Jurkat, Clone E6-1 (cell line): ENCODE measurements at regions not wholly inside any gene's neighbourhood (a gene's known extent, or its start where the extent isn't known, plus 50 kb on each side); places are given as distances from the start of the nearest gene placed in this dataset.

Experiments used
- DNase-seq: peaks from one replicate; pipeline ENCODE4 v3.0.0-alpha.2; 2011; ENCODE audit warnings: low read depth, low spot score
- H3K4me3 ChIP-seq: 2 replicates; pipeline ENCODE4 v1.5.1; 2011; ENCODE audit warnings: mild to moderate bottlenecking, low read length, control low read depth, moderate library complexity

DNA sequence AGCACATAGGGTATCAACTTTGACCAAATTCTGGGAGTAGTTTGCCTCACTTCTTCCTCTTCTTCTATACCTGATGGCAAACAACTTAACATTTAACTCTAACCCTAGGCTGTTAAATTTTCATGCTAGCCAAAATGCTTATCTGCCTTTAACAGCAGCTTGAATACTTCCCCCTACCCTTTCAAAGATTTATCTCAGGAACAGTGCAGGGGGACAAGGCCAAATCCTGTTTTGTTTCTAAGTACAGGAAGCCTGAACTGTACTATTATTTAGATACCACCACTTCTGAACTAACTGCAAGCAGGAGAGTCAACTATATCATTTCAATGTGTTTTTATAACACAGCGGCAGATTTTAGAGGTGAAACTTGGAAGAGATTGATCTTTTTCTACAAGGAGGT is 104.0 kb upstream of the CNTN6 start:
- DNase-seq, result no peak
- no peak overlapping the region for H3K4me3 ChIP-seq

DNA sequence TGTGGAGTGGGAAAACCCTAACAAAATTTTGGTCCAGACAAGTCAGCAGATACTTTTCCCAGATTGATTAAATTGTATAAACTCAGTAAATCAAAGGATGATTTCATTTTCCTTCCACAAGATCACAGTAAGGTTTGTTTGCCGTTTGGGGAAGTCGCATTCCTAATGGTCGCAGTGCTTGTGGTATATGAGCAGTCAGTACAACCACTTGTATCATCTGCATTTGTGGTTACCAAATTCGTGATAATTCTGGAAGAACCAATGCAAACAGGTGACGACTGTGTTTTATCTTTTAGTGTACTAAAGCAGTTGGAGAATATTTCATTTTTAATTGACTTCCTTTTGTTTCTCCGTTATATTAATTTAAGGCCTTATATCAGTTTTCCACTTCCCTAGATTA is 100.0 kb upstream of the CNTN6 start:
- no peak for DNase-seq

DNA sequence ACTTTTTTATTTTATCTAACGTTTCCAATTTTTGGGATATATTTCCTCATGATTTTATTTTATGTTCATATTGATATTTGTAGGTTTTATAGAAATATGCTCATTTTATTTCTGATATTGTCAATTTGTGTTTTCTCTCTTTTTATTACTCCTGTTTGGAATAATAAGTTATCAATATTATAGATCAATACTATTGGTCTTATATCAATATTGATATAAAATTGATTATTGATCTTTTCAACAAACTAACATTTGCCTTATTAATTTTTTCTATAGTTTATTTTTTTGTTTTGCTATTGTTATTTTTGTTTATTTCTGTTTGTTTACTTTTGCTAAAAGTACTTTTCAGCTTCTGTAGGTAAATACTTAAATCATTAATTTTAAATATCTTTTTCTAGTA is 90.8 kb upstream of the CNTN6 start:
- no peak overlapping the region for H3K4me3 ChIP-seq
- no peak for DNase-seq

More for the DNA sequence above, 100.0 kb upstream of the CNTN6 start:
- no peak overlapping the region for H3K4me3 ChIP-seq

DNA sequence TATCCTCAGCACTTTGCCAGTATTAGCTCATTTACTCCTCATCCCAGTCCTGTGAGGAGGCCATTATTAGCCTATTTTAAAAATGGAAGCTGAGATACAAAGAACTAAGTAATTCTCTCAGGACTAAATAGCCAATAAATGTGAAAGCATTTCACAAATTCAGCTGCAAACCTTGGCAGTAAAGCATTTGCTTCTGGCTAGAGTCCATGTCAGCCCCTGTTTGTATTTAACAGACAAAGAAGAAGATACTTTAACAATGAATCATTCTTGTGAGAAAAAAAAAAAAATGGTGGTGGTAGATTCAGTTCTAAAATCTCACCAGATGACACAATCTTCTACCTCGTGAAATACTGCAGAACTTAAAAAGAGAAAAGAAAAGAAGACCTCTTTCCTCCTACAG is 85.0 kb upstream of the CNTN6 start:
- DNase-seq, result no peak

DNA sequence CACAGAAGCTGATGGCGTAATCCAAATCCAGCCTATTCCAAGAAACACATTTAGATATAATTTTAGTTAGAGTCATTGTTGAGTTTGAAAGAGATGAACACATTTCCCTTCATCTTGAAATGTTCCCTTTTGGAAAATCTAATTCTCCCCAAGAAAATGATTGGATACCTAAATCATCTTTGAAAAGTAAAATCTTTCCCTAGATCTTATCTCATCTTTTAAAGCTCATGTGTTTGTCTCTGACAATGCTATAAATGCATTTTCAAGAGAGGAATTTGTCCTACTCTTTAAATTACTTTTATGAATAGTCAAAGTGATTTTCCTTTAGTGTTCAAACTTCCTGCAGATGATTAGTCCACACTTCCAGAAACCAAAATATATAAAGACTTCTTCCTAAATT is 82.6 kb upstream of the CNTN6 start:
- H3K4me3 ChIP-seq, result no peak overlapping the region

More for the DNA sequence above, 85.0 kb upstream of the CNTN6 start:
- H3K4me3 ChIP-seq, result no peak overlapping the region

DNA sequence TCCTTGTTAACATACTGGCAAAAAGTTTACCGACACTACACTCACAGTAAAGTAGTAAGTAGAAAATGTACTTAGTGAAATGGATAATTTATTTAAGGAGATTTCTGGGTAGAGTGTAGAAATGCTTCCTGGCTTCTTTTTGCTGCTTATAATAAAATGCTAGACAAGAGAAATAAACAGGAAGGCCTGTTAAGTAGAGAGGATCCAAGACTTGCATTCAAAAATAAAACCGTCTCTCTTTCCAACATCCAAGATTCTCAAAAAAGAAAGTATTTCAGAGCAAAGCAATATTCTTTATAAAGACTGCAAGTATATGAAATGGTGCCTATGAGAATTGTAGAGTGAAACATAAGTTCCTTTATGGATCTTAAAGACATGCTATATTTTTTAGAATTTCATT is 77.0 kb upstream of the CNTN6 start:
- H3K4me3 ChIP-seq, result no peak overlapping the region
- DNase-seq, result no peak

More for the DNA sequence above, 82.6 kb upstream of the CNTN6 start:
- no peak for DNase-seq

DNA sequence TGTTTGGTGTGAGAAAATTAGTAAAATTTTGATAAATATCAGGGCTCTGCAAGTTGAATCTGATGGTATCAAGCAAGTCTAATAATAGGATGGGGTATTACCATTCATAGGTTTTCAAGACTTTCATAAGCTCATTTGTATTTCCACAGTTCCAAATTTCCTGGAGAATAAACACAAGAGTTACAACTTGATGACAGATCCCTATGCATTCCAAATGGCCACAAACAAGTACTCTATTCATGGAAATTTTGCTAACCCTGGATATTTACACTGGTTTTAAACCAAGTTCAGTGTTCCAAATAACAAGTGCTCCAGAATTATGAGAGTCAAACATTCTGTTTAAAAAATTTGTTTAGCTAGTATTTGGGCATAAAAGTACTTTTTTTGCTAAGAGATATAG is 75.0 kb upstream of the CNTN6 start:
- H3K4me3 ChIP-seq, result no peak overlapping the region
- DNase-seq, result no peak

DNA sequence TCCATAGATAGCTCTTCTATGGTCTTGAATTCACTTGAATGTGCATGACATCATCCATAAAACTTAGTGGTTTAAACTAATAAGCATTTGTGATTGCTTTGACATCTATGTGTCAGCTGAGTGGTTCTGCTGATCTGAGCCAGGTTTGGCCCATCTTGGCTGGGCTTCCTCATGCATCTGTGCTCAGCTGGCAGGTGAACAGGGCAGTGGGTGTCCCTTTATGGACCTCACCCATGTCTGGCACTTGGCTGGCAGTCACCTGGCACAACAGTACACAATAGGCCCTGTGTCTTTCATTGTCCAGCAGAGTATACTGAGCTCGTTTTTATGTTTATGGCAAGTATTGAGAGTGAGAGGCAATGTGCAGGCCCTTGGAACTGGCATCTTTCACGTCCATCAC is 73.7 kb upstream of the CNTN6 start:
- no peak overlapping the region for H3K4me3 ChIP-seq
- DNase-seq, result no peak

DNA sequence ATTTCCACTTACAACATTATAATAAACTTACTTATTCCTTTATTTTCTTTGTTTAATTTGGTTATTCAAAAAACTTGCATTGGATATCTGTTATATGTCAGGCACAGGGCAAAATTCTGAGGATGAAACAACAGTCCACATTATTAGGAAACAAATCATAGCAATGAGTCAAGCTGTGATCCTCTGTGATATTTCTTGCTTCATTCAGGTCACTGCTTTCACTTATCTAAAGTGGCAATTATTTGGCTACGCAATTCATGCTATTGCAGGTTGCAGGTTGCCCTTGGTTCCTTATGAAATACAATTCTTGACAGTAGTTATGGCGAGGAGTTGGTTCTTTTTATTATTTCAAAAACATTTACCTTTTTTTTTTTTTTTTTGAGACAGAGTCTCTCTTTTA is 66.4 kb upstream of the CNTN6 start:
- H3K4me3 ChIP-seq, result no peak overlapping the region
- DNase-seq, result no peak

DNA sequence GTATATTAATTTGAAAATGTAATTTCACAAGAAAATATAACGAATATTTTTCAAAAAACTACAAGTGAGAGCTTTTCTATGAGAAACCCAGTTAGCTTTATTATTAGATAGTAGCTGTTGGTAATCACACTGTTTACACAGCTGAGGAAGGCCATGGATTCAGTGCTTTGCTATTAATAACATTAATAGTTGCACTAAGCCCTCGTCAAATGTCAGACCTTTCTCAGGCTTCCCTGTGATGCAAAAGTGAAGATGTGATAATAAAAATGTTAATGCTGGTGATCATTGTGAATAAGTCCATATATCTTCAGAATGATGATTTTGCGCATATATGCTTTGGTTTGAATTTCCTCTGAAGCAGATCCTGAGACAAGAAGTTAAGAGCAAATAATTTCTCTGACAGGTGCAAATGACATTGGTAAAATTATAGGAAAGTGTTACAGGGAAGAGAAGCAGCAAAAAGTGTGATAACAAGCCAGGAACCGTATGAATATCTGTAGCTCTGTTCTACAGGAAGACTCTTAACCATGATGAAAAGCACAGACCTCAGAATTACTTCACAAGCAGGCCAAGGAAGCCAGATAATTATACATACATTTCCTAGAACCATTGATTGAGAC is 56.5 kb upstream of the CNTN6 start:
- DNase-seq, result no peak
- H3K4me3 ChIP-seq, result no peak overlapping the region

DNA sequence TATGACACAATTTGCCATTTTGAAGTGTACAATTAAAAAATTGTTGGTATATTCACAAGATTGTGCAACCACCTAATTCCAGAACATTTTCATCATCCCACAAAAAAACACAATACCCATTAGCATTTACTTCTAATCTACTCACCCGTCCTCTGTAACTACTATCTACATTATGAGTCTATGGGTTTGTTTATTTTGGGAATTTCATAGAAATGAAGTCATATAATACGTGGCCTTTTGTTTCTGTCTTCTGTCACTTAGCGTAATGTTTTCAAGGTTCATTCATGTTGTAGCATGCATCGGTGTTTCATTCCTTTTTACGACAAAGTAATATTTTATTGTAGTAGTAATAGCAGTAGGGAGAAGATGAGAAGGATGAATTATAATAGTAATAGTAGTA is 55.2 kb upstream of the CNTN6 start:
- no peak overlapping the region for H3K4me3 ChIP-seq
- DNase-seq, result no peak
